ENCODE measurements at regions not wholly inside any gene's neighbourhood (a gene's known extent, or its start where the extent isn't known, plus 50 kb on each side); places are given as distances from the start of the nearest gene placed in this dataset.
"Not testable (repeated sequence)": the region's sequence is repeated elsewhere in the genome, so short reads cannot be mapped to it uniquely, and the experiment has no call there.

- DNase-seq = no peak
Measured at GRCh38 chr13:37173214-37173613, 67.8 kb upstream of the CSNK1A1L start.

GRCh38 chr13:37172226-37172625 is 66.8 kb upstream of the CSNK1A1L start:
- not testable (repeated sequence) for DNase-seq

More at GRCh38 chr13:37173214-37173613, 67.8 kb upstream of the CSNK1A1L start:
- TF ChIP-seq GATA1 (IDR thresholded peaks at IDR 0.05; ENCODE audit: low read depth, low read length) = no peak
- TF ChIP-seq POLR2A (IDR thresholded peaks at IDR 0.05; ENCODE audit: low read length) = no peak

- DNase-seq = no peak
- TF ChIP-seq POLR2A (IDR thresholded peaks at IDR 0.05; ENCODE audit: low read length) = no peak
- no peak for TF ChIP-seq GATA1 (IDR thresholded peaks at IDR 0.05; ENCODE audit: low read depth, low read length)
Measured at GRCh38 chr13:37168926-37169325, 63.5 kb upstream of the CSNK1A1L start.

GRCh38 chr13:37168151-37168550 is 62.7 kb upstream of the CSNK1A1L start:
- TF ChIP-seq GATA1 (IDR thresholded peaks at IDR 0.05; ENCODE audit: low read depth, low read length) (no peak), POLR2A (IDR thresholded peaks at IDR 0.05; ENCODE audit: low read length) (no peak)
- no peak for DNase-seq

- no peak for TF ChIP-seq GATA1 (IDR thresholded peaks at IDR 0.05; ENCODE audit: low read depth, low read length)
- TF ChIP-seq POLR2A (IDR thresholded peaks at IDR 0.05; ENCODE audit: low read length) = no peak
- DNase-seq = no peak
Measured at GRCh38 chr13:37164635-37165034, 59.2 kb upstream of the CSNK1A1L start.

GRCh38 chr13:37163641-37164265 is 58.3 kb upstream of the CSNK1A1L start:
- no peak for DNase-seq
- no peak for TF ChIP-seq POLR2A (IDR thresholded peaks at IDR 0.05; ENCODE audit: low read length)

GRCh38 chr13:37158481-37158880 is 53.0 kb upstream of the CSNK1A1L start:
- DNase-seq = no peak
- TF ChIP-seq GATA1 (IDR thresholded peaks at IDR 0.05; ENCODE audit: low read depth, low read length) = no peak
- TF ChIP-seq POLR2A (IDR thresholded peaks at IDR 0.05; ENCODE audit: low read length) = no peak

- DNase-seq = not testable (repeated sequence)
Measured at GRCh38 chr13:37155613-37156097, 50.2 kb upstream of the CSNK1A1L start.
